CD14-positive monocyte (primary cell): ENCODE measurements at regions not wholly inside any gene's neighbourhood (a gene's known extent, or its start where the extent isn't known, plus 50 kb on each side); places are given as distances from the start of the nearest gene placed in this dataset.
A peak's percentile ranks its signal among the peaks of the same experiment; 100 is the strongest.

Experiments
- DNase-seq, 3 donors: peaks; one replicate each; pipeline ENCODE4 v3.0.0-alpha.2; 2011 to 2022
- H2AFZ ChIP-seq: 2 replicates; pipeline ENCODE4 v1.6.0; 2012; ENCODE audit warnings: mild to moderate bottlenecking, low read depth, low read length, inconsistent platforms; ENCODE audit not compliant: insufficient read depth, poor library complexity, severe bottlenecking
- H3K27ac ChIP-seq, 2 donors: 1 replicate in 1 of 2; 2 replicates in 1 of 2; pipeline ENCODE4 v1.5.1; 2012 to 2013; ENCODE audit warnings: low read length in 2 of 2, control low read depth in 1 of 2, inconsistent platforms in 1 of 2, low read depth in 1 of 2, mild to moderate bottlenecking in 1 of 2
- H3K27me3 ChIP-seq, 2 donors: one replicate each; pipeline versions ENCODE4 v1.6.0 to v1.6.1; 2011 to 2013; ENCODE audit warnings: low read length in 2 of 2; ENCODE audit not compliant: control insufficient read depth in 2 of 2, insufficient read depth in 2 of 2
- H3K36me3 ChIP-seq, 2 donors: replicated peaks in 1 of 2; 1 replicate in 1 of 2; 2 replicates in 1 of 2; pipeline versions ENCODE4 v1.5.1 to v1.6.1; 2012 to 2013; ENCODE audit warnings: low read length in 2 of 2, control low read depth in 1 of 2, inconsistent platforms in 1 of 2, mild to moderate bottlenecking in 1 of 2; ENCODE audit not compliant: insufficient read depth in 2 of 2, control insufficient read depth in 1 of 2
- H3K4me1 ChIP-seq, 2 donors: 1 replicate in 1 of 2; 2 replicates in 1 of 2; pipeline versions ENCODE4 v1.5.1 to v1.6.1; 2012 to 2013; ENCODE audit warnings: low read length in 2 of 2, control low read depth in 1 of 2, inconsistent platforms in 1 of 2, mild to moderate bottlenecking in 1 of 2, moderate library complexity in 1 of 2; ENCODE audit not compliant: insufficient read depth in 2 of 2, control insufficient read depth in 1 of 2
- H3K4me2 ChIP-seq: replicated peaks from 2 replicates; pipeline ENCODE3; 2012; ENCODE audit warnings: low read length, moderate library complexity, mild to moderate bottlenecking; ENCODE audit not compliant: poor library complexity, severe bottlenecking; ENCODE audit errors: extremely low read depth
- H3K4me3 ChIP-seq, 3 experiments: fragments of 200-600 bp in 1 of 3; sonication (generic) in 1 of 3; replicated peaks in 1 of 3; 1 replicate in 2 of 3; 2 replicates in 1 of 3; pipeline ENCODE4 v1.5.1; 2011 to 2013; ENCODE audit warnings: low read length in 3 of 3, mild to moderate bottlenecking in 3 of 3, control low read depth in 2 of 3, low read depth in 2 of 3, inconsistent platforms in 1 of 3, moderate library complexity in 1 of 3
- H3K79me2 ChIP-seq: 2 replicates; pipeline ENCODE4 v1.6.0; 2012; ENCODE audit warnings: mild to moderate bottlenecking, control low read depth, inconsistent platforms, low read length, moderate library complexity; ENCODE audit not compliant: insufficient read depth
- H3K9ac ChIP-seq: 2 replicates; pipeline ENCODE4 v1.6.0; 2017; ENCODE audit warnings: low read length, mild to moderate bottlenecking; ENCODE audit not compliant: insufficient read depth, poor library complexity, severe bottlenecking
- H3K9me3 ChIP-seq, 2 donors: replicated peaks in 1 of 2; 1 replicate in 1 of 2; 2 replicates in 1 of 2; pipeline versions ENCODE4 v1.5.1 to v1.6.1; 2012 to 2013; ENCODE audit warnings: low read length in 2 of 2, control low read depth in 1 of 2; ENCODE audit not compliant: control insufficient read depth in 1 of 2, insufficient read depth in 1 of 2
- H4K20me1 ChIP-seq: 2 replicates; pipeline ENCODE4 v1.6.0; 2012; ENCODE audit warnings: mild to moderate bottlenecking, low read length, control low read depth, moderate library complexity; ENCODE audit not compliant: insufficient read depth
- H3K27ac Mint-ChIP-seq, 7 donors: one replicate each; pipeline ENCODE4 v1.8.0; 2020; ENCODE audit warnings: mild to moderate bottlenecking in 7 of 7, mixed read lengths in 7 of 7, moderate library complexity in 6 of 7, inconsistent platforms in 2 of 7
- H3K27me3 Mint-ChIP-seq, 3 donors: one replicate each; pipeline ENCODE4 v1.8.0; 2021 to 2022; ENCODE audit warnings: low read depth in 3 of 3, mild to moderate bottlenecking in 3 of 3, mixed read lengths in 3 of 3, moderate library complexity in 3 of 3, inconsistent platforms in 1 of 3
- H3K36me3 Mint-ChIP-seq, 2 donors: one replicate each; pipeline ENCODE4 v1.8.0; 2020; ENCODE audit warnings: mixed read lengths in 2 of 2, inconsistent platforms in 1 of 2, mild to moderate bottlenecking in 1 of 2
- H3K4me1 Mint-ChIP-seq: one replicate; pipeline ENCODE4 v1.8.0; 2020; ENCODE audit warnings: mild to moderate bottlenecking, mixed read lengths
- H3K4me3 Mint-ChIP-seq, 2 donors: one replicate each; pipeline ENCODE4 v1.8.0; 2020; ENCODE audit warnings: mild to moderate bottlenecking in 2 of 2, mixed read lengths in 2 of 2, moderate library complexity in 1 of 2
- H3K9me3 Mint-ChIP-seq, 7 donors: one replicate each; pipeline ENCODE4 v1.8.0; 2020 to 2022; ENCODE audit warnings: mixed read lengths in 7 of 7, mild to moderate bottlenecking in 6 of 7, moderate library complexity in 6 of 7, inconsistent platforms in 2 of 7
- WGBS: methylation state at CpG from one replicate; pipeline ENCODE4 v1.1.5; 2013; ENCODE audit warnings: missing lambda C conversion rate; ENCODE audit not compliant: insufficient coverage; 5-methylcytosine and 5-hydroxymethylcytosine counted together
- intact Hi-C, 2 donors: fragments of 100-400 bp; cut with micrococcal nuclease; formaldehyde crosslinking; loops; one replicate each; pipeline versions ENCODE4 v1.15.0 to v1.15.1; 2023
- TF ChIP-seq, protein P1 (sequence below): fragments of 200-600 bp; IDR thresholded peaks from one replicate; pipeline ENCODE4 v1.8.0; 2022; ENCODE audit warnings: antibody characterized with exemption, mild to moderate bottlenecking

DNA sequence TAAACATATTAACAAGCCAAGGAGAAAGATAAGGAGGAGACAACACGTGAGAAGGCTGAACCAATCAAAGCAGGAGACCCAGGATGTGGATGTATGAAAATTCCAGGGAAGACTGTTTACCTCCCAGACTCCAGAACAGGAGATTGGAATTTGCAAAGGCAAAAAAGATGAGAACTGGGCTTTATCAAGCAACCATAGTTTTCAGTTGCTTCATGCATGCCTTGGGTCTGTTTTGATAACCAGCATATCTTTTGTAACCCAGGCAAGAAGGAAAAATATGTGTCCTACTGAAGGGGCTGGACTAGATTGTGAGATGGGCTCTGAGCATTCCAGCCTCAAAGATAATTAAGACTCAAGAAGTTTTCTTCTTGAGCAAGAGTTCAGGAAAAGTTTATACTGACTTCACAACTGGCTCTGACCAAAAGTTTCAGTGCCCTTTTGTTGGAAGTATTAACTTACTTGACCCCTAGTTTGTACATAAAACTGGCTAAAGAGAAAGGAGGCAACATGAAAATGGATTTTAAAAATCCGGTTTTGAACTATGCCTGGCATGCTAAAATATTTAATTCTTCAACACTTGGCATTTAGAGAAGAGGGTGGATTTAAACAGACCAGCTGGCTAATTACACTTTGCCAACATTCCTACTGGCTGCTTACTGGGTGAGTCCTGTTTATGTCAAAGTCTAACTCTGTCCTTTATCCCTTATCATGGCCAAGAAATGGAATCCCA, 79.3 kb upstream of the CD28 start:
- no peaks in the 10 kb centered on the region for H3K4me1 ChIP-seq
- H3K79me2 ChIP-seq, result no peaks in the 10 kb centered on the region
- H3K36me3 ChIP-seq, result no peaks in the 10 kb centered on the region
- Mint-ChIP-seq H3K27me3 (peaks cover 0 to 7% (median 2%) of the 10 kb centered on the region in 3 donors), H3K36me3 (no peaks in the 10 kb centered on the region), H3K9me3 (peaks cover 0 to 4% (median 2%) of the 10 kb centered on the region in 7 donors), H3K4me1 (peaks cover 2% of the 10 kb centered on the region), H3K4me3 (no peak overlapping the region), H3K27ac (peak overlapping the region in 1 of 7 donors; percentile 43)
- H2AFZ ChIP-seq, result no peak overlapping the region
- no peaks in the 10 kb centered on the region for H3K9me3 ChIP-seq
- H3K9ac ChIP-seq, result no peak overlapping the region
- no peaks in the 10 kb centered on the region for H4K20me1 ChIP-seq
- no peak for DNase-seq
- no peak overlapping the region for H3K27ac ChIP-seq
- H3K4me2 ChIP-seq, result no peak overlapping the region
- no peaks in the 10 kb centered on the region for H3K27me3 ChIP-seq
- TF ChIP-seq, protein P1, sequence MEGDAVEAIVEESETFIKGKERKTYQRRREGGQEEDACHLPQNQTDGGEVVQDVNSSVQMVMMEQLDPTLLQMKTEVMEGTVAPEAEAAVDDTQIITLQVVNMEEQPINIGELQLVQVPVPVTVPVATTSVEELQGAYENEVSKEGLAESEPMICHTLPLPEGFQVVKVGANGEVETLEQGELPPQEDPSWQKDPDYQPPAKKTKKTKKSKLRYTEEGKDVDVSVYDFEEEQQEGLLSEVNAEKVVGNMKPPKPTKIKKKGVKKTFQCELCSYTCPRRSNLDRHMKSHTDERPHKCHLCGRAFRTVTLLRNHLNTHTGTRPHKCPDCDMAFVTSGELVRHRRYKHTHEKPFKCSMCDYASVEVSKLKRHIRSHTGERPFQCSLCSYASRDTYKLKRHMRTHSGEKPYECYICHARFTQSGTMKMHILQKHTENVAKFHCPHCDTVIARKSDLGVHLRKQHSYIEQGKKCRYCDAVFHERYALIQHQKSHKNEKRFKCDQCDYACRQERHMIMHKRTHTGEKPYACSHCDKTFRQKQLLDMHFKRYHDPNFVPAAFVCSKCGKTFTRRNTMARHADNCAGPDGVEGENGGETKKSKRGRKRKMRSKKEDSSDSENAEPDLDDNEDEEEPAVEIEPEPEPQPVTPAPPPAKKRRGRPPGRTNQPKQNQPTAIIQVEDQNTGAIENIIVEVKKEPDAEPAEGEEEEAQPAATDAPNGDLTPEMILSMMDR, result no peak
- WGBS, result no CpG with 5 or more reads among the region's 2 CpGs
- no peak overlapping the region for H3K4me3 ChIP-seq
- intact Hi-C loops, result no loop called here

DNA sequence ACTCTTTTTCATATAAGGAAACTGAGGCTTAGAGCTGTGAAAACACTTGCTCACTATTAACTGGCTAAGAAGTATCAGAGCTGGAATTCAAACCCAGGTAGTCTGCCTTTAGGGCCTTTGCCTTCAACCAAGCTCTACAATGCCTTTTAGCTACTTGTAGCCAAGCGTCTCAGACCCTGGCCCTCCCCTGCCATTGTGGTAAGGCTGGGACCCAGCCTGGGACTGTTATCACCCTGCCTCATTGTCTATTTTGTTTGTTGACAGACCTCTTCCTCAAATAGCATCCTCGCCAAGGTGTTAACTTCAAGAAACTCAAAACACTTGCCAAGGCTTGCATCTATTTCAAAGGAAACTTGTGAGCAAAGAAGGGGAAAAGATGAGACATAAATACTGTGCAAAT, 76.7 kb upstream of the CD28 start:
- Histone ChIP-seq H3K9me3 (no peaks in the 10 kb centered on the region), H2AFZ (no peak overlapping the region), H3K9ac (no peak overlapping the region), H3K4me2 (no peak overlapping the region), H3K79me2 (no peaks in the 10 kb centered on the region), H3K4me1 (no peaks in the 10 kb centered on the region), H3K4me3 (no peak overlapping the region), H4K20me1 (no peaks in the 10 kb centered on the region), H3K27me3 (no peaks in the 10 kb centered on the region), H3K27ac (no peak overlapping the region), H3K36me3 (no peaks in the 10 kb centered on the region)
- H3K4me3 Mint-ChIP-seq, result no peak overlapping the region
- H3K27ac Mint-ChIP-seq, result peak overlapping the region in 1 of 7 donors; percentile 3
- intact Hi-C loops, result no loop called here
- H3K27me3 Mint-ChIP-seq, result peaks cover 0 to 6% (median 2%) of the 10 kb centered on the region in 3 donors
- TF ChIP-seq, protein P1, result no peak
- WGBS, result 100% methylated on average over 1 of the region's 2 CpGs
- H3K9me3 Mint-ChIP-seq, result peaks cover 0 to 3% (median 0%) of the 10 kb centered on the region in 7 donors
- DNase-seq, result no peak
- H3K36me3 Mint-ChIP-seq, result no peaks in the 10 kb centered on the region
- H3K4me1 Mint-ChIP-seq, result peaks cover 2% of the 10 kb centered on the region
